22Rv1 (cell line): ENCODE measurements at regions not wholly inside any gene's neighbourhood (a gene's known extent, or its start where the extent isn't known, plus 50 kb on each side); places are given as distances from the start of the nearest gene placed in this dataset.

Experiments
- H3K27ac ChIP-seq: fragments of 450-650 bp; 2 replicates; pipeline ENCODE4 v1.5.1; 2017
- ZFX ChIP-seq: fragments of 450-650 bp; IDR thresholded peaks from 2 replicates; pipeline ENCODE4 v1.6.1; 2017; ENCODE audit warnings: antibody characterized with exemption, borderline replicate concordance
- TF ChIP-seq, protein P1 (sequence below): fragments of 450-650 bp; IDR thresholded peaks from 2 replicates; pipeline ENCODE4 v1.5.1; 2017; ENCODE audit warnings: mild to moderate bottlenecking

DNA sequence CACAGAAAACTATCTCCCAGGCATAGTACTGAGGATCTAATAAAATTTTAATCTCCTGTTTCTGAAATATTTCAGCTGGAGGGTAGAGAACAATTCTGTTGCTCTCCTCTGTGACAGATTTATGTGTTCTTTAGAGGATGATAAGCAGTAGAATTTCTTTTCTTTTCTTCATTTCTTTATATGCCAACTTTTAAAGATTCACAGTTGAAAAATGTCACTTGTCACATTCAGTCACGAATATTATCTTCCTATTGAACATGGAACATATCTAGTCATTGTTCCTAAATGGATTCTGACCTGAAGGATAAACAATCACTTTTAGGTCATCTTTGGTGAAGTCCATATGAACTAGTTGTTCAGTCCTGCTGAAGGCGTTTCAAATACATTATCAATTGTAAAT lies 585.5 kb upstream of the DPPA4 start:
- no peak for TF ChIP-seq ZFX
- TF ChIP-seq, protein P1, sequence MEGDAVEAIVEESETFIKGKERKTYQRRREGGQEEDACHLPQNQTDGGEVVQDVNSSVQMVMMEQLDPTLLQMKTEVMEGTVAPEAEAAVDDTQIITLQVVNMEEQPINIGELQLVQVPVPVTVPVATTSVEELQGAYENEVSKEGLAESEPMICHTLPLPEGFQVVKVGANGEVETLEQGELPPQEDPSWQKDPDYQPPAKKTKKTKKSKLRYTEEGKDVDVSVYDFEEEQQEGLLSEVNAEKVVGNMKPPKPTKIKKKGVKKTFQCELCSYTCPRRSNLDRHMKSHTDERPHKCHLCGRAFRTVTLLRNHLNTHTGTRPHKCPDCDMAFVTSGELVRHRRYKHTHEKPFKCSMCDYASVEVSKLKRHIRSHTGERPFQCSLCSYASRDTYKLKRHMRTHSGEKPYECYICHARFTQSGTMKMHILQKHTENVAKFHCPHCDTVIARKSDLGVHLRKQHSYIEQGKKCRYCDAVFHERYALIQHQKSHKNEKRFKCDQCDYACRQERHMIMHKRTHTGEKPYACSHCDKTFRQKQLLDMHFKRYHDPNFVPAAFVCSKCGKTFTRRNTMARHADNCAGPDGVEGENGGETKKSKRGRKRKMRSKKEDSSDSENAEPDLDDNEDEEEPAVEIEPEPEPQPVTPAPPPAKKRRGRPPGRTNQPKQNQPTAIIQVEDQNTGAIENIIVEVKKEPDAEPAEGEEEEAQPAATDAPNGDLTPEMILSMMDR, result no peak
- H3K27ac ChIP-seq, result no peak overlapping the region

DNA sequence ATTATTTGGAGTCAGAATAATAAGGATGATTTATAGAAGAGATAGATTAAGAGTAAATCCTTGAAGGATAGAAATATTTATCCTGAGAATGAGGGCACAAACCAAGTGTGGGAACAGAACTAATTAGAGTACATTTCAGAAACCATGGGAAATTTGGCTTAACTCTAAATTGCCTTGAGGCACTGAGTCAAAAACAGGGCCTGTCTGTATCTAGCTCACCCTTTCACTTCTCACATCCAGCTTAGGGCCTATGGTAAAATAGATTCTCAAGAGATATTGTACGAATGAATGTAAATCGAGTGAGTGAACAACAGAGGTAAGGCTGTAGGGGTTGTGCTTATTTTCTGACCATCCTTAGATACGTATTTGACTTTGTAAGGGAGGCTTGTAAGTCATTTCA lies 586.1 kb upstream of the DPPA4 start:
- TF ChIP-seq, protein P1, result no peak
- no peak overlapping the region for H3K27ac ChIP-seq

- no peak overlapping the region for H3K27ac ChIP-seq
Measured at GRCh38 chr3:109924196-109924595, 586.9 kb upstream of the DPPA4 start.

DNA sequence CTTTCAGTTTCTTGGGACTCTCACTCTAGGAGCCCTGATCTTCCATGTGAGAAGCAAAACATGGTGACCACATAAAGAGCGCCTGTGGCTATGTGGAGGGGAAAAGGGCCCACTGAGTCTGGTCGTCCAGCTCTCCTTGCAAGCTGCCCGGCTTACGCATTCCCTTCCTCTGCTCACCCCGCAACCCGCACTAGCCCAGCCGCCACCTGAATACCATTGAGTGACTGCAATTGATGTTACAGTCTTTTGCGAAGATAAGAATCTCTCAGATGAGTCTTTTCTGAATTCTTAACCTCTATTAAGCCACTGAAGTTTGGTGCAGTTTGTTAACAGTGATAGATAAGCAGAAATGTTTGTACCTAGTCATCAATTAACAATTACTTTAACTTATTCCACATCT lies 589.0 kb upstream of the DPPA4 start:
- H3K27ac ChIP-seq, result no peak overlapping the region
- no peak for TF ChIP-seq ZFX
- TF ChIP-seq, protein P1, result no peak

More at GRCh38 chr3:109924196-109924595, 586.9 kb upstream of the DPPA4 start:
- TF ChIP-seq, protein P1, result no peak
- TF ChIP-seq ZFX, result no peak

DNA sequence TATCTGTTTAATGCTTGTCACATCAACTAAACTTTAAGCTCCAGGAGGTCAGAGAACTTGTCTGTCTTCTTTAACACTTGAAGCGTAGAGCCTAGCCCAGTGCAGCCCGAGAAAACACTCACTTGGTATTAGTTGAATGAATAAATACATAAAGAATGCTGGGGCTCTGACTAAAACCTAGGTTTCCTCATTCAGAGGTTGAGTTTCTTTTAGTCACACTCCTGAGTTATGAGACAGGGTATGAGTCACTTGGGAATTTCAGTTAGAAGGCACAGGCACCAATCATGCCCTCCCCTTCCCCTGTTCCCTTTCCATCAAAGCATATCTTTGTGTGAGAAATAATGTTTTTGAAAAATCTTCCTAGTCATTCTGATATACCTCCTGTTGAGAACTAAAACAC lies 589.8 kb upstream of the DPPA4 start:
- no peak overlapping the region for H3K27ac ChIP-seq
- TF ChIP-seq, protein P1, result no peak
- TF ChIP-seq ZFX, result no peak

DNA sequence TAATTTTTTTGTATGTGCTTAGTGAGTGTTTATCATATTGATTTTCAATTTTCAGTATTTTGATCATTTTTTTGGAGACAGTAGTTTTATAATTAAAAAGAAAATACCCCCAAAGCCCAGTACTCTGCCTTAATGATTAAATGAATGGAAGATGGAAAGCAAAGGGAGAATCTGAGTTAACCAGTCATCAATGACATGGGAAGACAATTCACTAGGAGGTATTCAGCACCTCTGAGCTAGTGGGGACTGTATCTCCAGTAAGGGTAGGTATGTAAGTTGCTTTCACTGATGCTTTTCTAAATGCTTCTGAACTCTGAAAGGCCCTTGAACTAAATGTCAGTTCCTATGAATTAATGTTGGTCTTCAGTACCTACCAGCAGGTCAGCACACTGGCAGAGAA lies 590.4 kb upstream of the DPPA4 start:
- H3K27ac ChIP-seq, result no peak overlapping the region
- TF ChIP-seq, protein P1, result no peak
- no peak for TF ChIP-seq ZFX

- no peak overlapping the region for H3K27ac ChIP-seq
- no peak for TF ChIP-seq ZFX
- TF ChIP-seq, protein P1, result no peak
Measured at GRCh38 chr3:109930582-109930981, 593.2 kb upstream of the DPPA4 start.
